IMR-90 (cell line): ENCODE measurements at regions not wholly inside any gene's neighbourhood (a gene's known extent, or its start where the extent isn't known, plus 50 kb on each side); places are given as distances from the start of the nearest gene placed in this dataset.

Experiments
- ATAC-seq: fragments of 200-7000 bp; cut with Tn5 transposase; 2 replicates; pipeline ENCODE4 v1.9.1; 2020; ENCODE audit warnings: low read depth, mild to moderate bottlenecking, moderate library complexity
- BruUV-seq: library from RNA; stranded (reverse); fragments of 400-500 nt; replicated peaks from 2 replicates; lab custom pipeline; 2021; lab: Mats Ljungman, UMichigan
- CTCF ChIA-PET: fragments of 300-600 bp; formaldehyde crosslinking; extraction: SDS; loops from one replicate; lab custom pipeline; 2021; ENCODE audit warnings: antibody characterized with exemption; lab: Yijun Ruan, JAX
- POLR2A ChIA-PET: fragments of 300-600 bp; sonication (Branson Sonifier 250); formaldehyde crosslinking; loops from one replicate; lab custom pipeline; 2022; ENCODE audit warnings: antibody characterized with exemption; ENCODE audit not compliant: unreplicated experiment; lab: Charles Lee
- DNase-seq: peaks from one replicate; pipeline ENCODE4 v3.0.0; 2013
- H2AFZ ChIP-seq: replicated peaks from 2 replicates; pipeline ENCODE3; 2013; ENCODE audit warnings: low read length, mild to moderate bottlenecking; ENCODE audit not compliant: poor library complexity
- H2AK5ac ChIP-seq: 2 replicates; pipeline ENCODE4 v1.6.1; 2013; ENCODE audit warnings: low read depth, low read length, inconsistent platforms
- H2AK9ac ChIP-seq: replicated peaks from 2 replicates; pipeline ENCODE3; 2013; ENCODE audit warnings: mild to moderate bottlenecking, low read depth, low read length, moderate library complexity; ENCODE audit not compliant: poor library complexity
- H2BK120ac ChIP-seq: 2 replicates; pipeline ENCODE4 v1.6.1; 2013; ENCODE audit warnings: low read depth, low read length, inconsistent platforms
- H2BK15ac ChIP-seq: 3 replicates; pipeline ENCODE4 v1.6.1; 2013; ENCODE audit warnings: low read depth, low read length, inconsistent platforms
- H2BK20ac ChIP-seq: 2 replicates; pipeline ENCODE4 v1.6.1; 2013; ENCODE audit warnings: low read depth, mild to moderate bottlenecking, inconsistent platforms, low read length, moderate library complexity
- H2BK5ac ChIP-seq: 2 replicates; pipeline ENCODE4 v1.6.1; 2013; ENCODE audit warnings: mild to moderate bottlenecking, low read depth, low read length, inconsistent platforms; ENCODE audit not compliant: poor library complexity, severe bottlenecking
- H3K14ac ChIP-seq: replicated peaks from 2 replicates; pipeline ENCODE4 v1.6.1; 2013; ENCODE audit warnings: low read depth, low read length, inconsistent platforms
- H3K18ac ChIP-seq: 2 replicates; pipeline ENCODE4 v1.6.1; 2013; ENCODE audit warnings: low read depth, low read length, control low read depth
- H3K23ac ChIP-seq: 2 replicates; pipeline ENCODE4 v1.6.1; 2013; ENCODE audit warnings: low read depth, low read length, inconsistent platforms
- H3K27ac ChIP-seq: 2 replicates; pipeline ENCODE4 v1.5.1; 2013; ENCODE audit warnings: mild to moderate bottlenecking, control low read depth, low read length; ENCODE audit not compliant: insufficient read depth
- H3K27me3 ChIP-seq: 2 replicates; pipeline ENCODE4 v1.6.1; 2013; ENCODE audit warnings: low read length; ENCODE audit not compliant: control insufficient read depth, insufficient read depth
- H3K36me3 ChIP-seq: 2 replicates; pipeline ENCODE4 v1.6.1; 2013; ENCODE audit warnings: low read length, mixed read lengths; ENCODE audit not compliant: control insufficient read depth, insufficient read depth
- H3K4ac ChIP-seq: 2 replicates; pipeline ENCODE4 v1.6.1; 2013; ENCODE audit warnings: low read depth, low read length, inconsistent platforms
- H3K4me1 ChIP-seq: 2 replicates; pipeline ENCODE4 v1.6.1; 2013; ENCODE audit warnings: low read length, mixed read lengths; ENCODE audit not compliant: control insufficient read depth, insufficient read depth
- H3K4me2 ChIP-seq: 2 replicates; pipeline ENCODE4 v1.6.1; 2013; ENCODE audit warnings: low read depth, mild to moderate bottlenecking, control low read depth, low read length, moderate library complexity
- H3K4me3 ChIP-seq: 2 replicates; pipeline ENCODE4 v1.5.1; 2013; ENCODE audit warnings: low read depth, mild to moderate bottlenecking, control low read depth, low read length, moderate library complexity; ENCODE audit not compliant: insufficient read depth
- H3K56ac ChIP-seq: 2 replicates; pipeline ENCODE4 v1.6.1; 2013; ENCODE audit warnings: low read length, inconsistent platforms; ENCODE audit not compliant: insufficient read depth; ENCODE audit errors: extremely low read depth
- H3K79me1 ChIP-seq, 2 experiments: 2 replicates each; pipeline ENCODE4 v1.6.1; 2013; ENCODE audit warnings: low read length in 2 of 2, inconsistent platforms in 1 of 2, low read depth in 1 of 2
- H3K9ac ChIP-seq: 2 replicates; pipeline ENCODE4 v1.6.1; 2013; ENCODE audit warnings: low read depth, low read length, control low read depth
- H3K9me1 ChIP-seq: 2 replicates; pipeline ENCODE4 v1.6.1; 2013; ENCODE audit warnings: low read length, inconsistent platforms; ENCODE audit not compliant: insufficient read depth
- H3K9me3 ChIP-seq: 2 replicates; pipeline ENCODE4 v1.6.1; 2013; ENCODE audit warnings: low read length; ENCODE audit not compliant: control insufficient read depth, insufficient read depth
- H4K20me1 ChIP-seq: 2 replicates; pipeline ENCODE4 v1.6.1; 2013; ENCODE audit warnings: low read length, inconsistent platforms; ENCODE audit not compliant: insufficient read depth
- H4K5ac ChIP-seq: 2 replicates; pipeline ENCODE4 v1.6.1; 2013; ENCODE audit warnings: mild to moderate bottlenecking, low read depth, low read length, control low read depth
- H4K8ac ChIP-seq, 2 experiments: 2 replicates each; pipeline ENCODE4 v1.6.1; 2013; ENCODE audit warnings: low read depth in 2 of 2, low read length in 2 of 2, control low read depth in 1 of 2, inconsistent platforms in 1 of 2
- H4K91ac ChIP-seq: 2 replicates; pipeline ENCODE4 v1.6.1; 2013; ENCODE audit warnings: low read depth, low read length, inconsistent platforms; ENCODE audit not compliant: insufficient read depth
- CHD1 ChIP-seq: IDR thresholded peaks from 2 replicates; pipeline ENCODE4 v1.6.1; 2012; ENCODE audit warnings: low read depth, low read length, improper control_type of control experiment
- FOS ChIP-seq: fragments of 150-350 bp; IDR thresholded peaks from 2 replicates; pipeline ENCODE4 v1.6.1; 2016; ENCODE audit warnings: low read depth, low read length
- MAFK ChIP-seq: IDR thresholded peaks from 2 replicates; pipeline ENCODE4 v1.6.1; 2012; ENCODE audit warnings: low read depth, low read length, improper control_type of control experiment
- MAZ ChIP-seq: IDR thresholded peaks from 2 replicates; pipeline ENCODE4 v1.6.1; 2012; ENCODE audit warnings: low read depth, mild to moderate bottlenecking, low read length, improper control_type of control experiment, moderate library complexity, borderline replicate concordance
- NFE2L2 ChIP-seq: fragments of 150-350 bp; IDR thresholded peaks from 2 replicates; pipeline ENCODE4 v1.6.1; 2016; ENCODE audit warnings: low read depth, mild to moderate bottlenecking, low read length
- RCOR1 ChIP-seq: IDR thresholded peaks from 2 replicates; pipeline ENCODE4 v1.6.1; 2012; ENCODE audit warnings: mild to moderate bottlenecking, low read length, improper control_type of control experiment; ENCODE audit not compliant: insufficient replicate concordance
- SMC3 ChIP-seq: fragments of 150-350 bp; IDR thresholded peaks from 2 replicates; pipeline ENCODE4 v1.6.1; 2016; ENCODE audit warnings: low read depth, mild to moderate bottlenecking, antibody characterized with exemption, low read length, moderate library complexity
- WGBS, 2 experiments: methylation state at CpG; one replicate each; pipeline versions ENCODE4 v1.1.5 to v1.1.7; 2013; ENCODE audit warnings: missing lambda C conversion rate in 2 of 2; ENCODE audit not compliant: insufficient read length in 1 of 2; ENCODE audit errors: extremely low coverage in 2 of 2; 5-methylcytosine and 5-hydroxymethylcytosine counted together
- dilution Hi-C: fragments of 300-500 bp; cut with HindIII; formaldehyde crosslinking; loops from one replicate; pipeline ENCODE4 v1.14.3; 2018; ENCODE audit warnings: low sequenced_read_pairs; ENCODE audit not compliant: unreplicated experiment
- in situ Hi-C: fragments of 300-500 bp; cut with MboI; formaldehyde crosslinking; loops from 3 replicates; pipeline ENCODE4 v1.14.3; 2019; ENCODE audit warnings: low sequenced_read_pairs, inconsistent platforms, mixed read lengths
- intact Hi-C: fragments of 100-400 bp; cut with micrococcal nuclease; formaldehyde crosslinking; loops from 2 replicates; pipeline ENCODE4 v1.10.0; 2022
- TF ChIP-seq, protein P1 (sequence below): fragments of 150-350 bp; IDR thresholded peaks from 2 replicates; pipeline ENCODE4 v1.6.1; 2016; ENCODE audit warnings: low read depth, mild to moderate bottlenecking, low read length, moderate library complexity, borderline replicate concordance

- Histone ChIP-seq H2BK5ac (no peak overlapping the region), H4K8ac (no peak overlapping the region), H3K36me3 (no peaks in the 10 kb centered on the region), H3K4me3 (no peak overlapping the region), H3K9ac (no peak overlapping the region), H2BK120ac (no peak overlapping the region), H3K79me1 (no peaks in the 10 kb centered on the region), H4K91ac (no peak overlapping the region), H3K9me3 (no peaks in the 10 kb centered on the region), H3K23ac (no peak overlapping the region), H3K4ac (no peak overlapping the region), H4K5ac (no peak overlapping the region), H3K56ac (no peak overlapping the region), H3K27me3 (no peaks in the 10 kb centered on the region), H2AK5ac (no peak overlapping the region), H3K14ac (no peak overlapping the region), H3K4me1 (no peaks in the 10 kb centered on the region), H4K20me1 (no peaks in the 10 kb centered on the region), H3K27ac (no peak overlapping the region), H3K4me2 (no peak overlapping the region), H2AK9ac (no peak overlapping the region), H2AFZ (no peak overlapping the region), H2BK15ac (no peak overlapping the region), H3K18ac (no peak overlapping the region), H3K9me1 (no peaks in the 10 kb centered on the region; the same call in 1 of the 2 replicates), H2BK20ac (no peak overlapping the region)
- DNase-seq (no peak), ATAC-seq (no peak)
- in situ Hi-C loops (no loop called here), dilution Hi-C loops (no loop called here), intact Hi-C loops (no loop called here)
- CTCF ChIA-PET = no interaction called here
- POLR2A ChIA-PET = no interaction called here
- no TSS peak for BruUV-seq
- TF ChIP-seq RCOR1 (no peak), NFE2L2 (no peak), CHD1 (no peak), SMC3 (no peak), FOS (no peak), MAFK (no peak), MAZ (no peak)
- TF ChIP-seq, protein P1, sequence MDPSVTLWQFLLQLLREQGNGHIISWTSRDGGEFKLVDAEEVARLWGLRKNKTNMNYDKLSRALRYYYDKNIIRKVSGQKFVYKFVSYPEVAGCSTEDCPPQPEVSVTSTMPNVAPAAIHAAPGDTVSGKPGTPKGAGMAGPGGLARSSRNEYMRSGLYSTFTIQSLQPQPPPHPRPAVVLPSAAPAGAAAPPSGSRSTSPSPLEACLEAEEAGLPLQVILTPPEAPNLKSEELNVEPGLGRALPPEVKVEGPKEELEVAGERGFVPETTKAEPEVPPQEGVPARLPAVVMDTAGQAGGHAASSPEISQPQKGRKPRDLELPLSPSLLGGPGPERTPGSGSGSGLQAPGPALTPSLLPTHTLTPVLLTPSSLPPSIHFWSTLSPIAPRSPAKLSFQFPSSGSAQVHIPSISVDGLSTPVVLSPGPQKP = no peak
- WGBS, 2 experiments = 100% methylated on average over 1 of the region's 3 CpGs; no CpG with 5 or more reads in 1 of the 2 experiments
Measured at GRCh38 chr3:151579571-151580270, 118.9 kb upstream of the IGSF10 start.
